NOMO-1 treated with DMSO at 0.1 percent for 48 hours (cell line): ENCODE measurements at regions not wholly inside any gene's neighbourhood (a gene's known extent, or its start where the extent isn't known, plus 50 kb on each side); places are given as distances from the start of the nearest gene placed in this dataset.

Source experiments
- DNase-seq: peaks from one replicate; lab custom pipeline; 2025; ENCODE audit not compliant: unreplicated experiment; lab: John Stamatoyannopoulos, UW

GRCh38 chr6:166846446-166847142, 109.8 kb downstream of the RNASET2 start:
- DNase-seq = peak; percentile 58

GRCh38 chr6:166842607-166843006, 113.7 kb downstream of the RNASET2 start:
- no peak for DNase-seq

GRCh38 chr6:166841216-166841615, 115.1 kb downstream of the RNASET2 start:
- DNase-seq = no peak

GRCh38 chr6:166839569-166839968, 116.8 kb downstream of the RNASET2 start:
- DNase-seq = no peak

GRCh38 chr6:166838987-166839386, 117.4 kb downstream of the RNASET2 start:
- DNase-seq = no peak

- no peak for DNase-seq
These were observed 119.3 kb downstream of the RNASET2 start for GRCh38 chr6:166836785-166837718.

- DNase-seq = no peak
These were observed 122.3 kb downstream of the RNASET2 start for GRCh38 chr6:166834049-166834448.

- DNase-seq = no peak
These were observed 125.4 kb downstream of the RNASET2 start for GRCh38 chr6:166830891-166831363.

- peak; percentile 95 for DNase-seq
These were observed 126.0 kb downstream of the RNASET2 start for GRCh38 chr6:166830185-166830890.

GRCh38 chr6:166826264-166826663, 130.1 kb downstream of the RNASET2 start:
- no peak for DNase-seq

- DNase-seq = no peak
These were observed 130.7 kb downstream of the RNASET2 start for GRCh38 chr6:166825553-166826145.

- no peak for DNase-seq
These were observed 131.5 kb downstream of the RNASET2 start for GRCh38 chr6:166824880-166825250.

- no peak for DNase-seq
These were observed 132.0 kb downstream of the RNASET2 start for GRCh38 chr6:166824146-166824879.

- DNase-seq = no peak
These were observed 133.7 kb downstream of the RNASET2 start for GRCh38 chr6:166822609-166823008.

- DNase-seq = no peak
These were observed 135.9 kb downstream of the RNASET2 start for GRCh38 chr6:166820483-166820882.

- no peak for DNase-seq
These were observed 136.3 kb downstream of the RNASET2 start for GRCh38 chr6:166820070-166820469.

GRCh38 chr6:166815629-166816028, 140.7 kb downstream of the RNASET2 start:
- DNase-seq = no peak

- no peak for DNase-seq
These were observed 142.0 kb downstream of the RNASET2 start for GRCh38 chr6:166814390-166814789.

GRCh38 chr6:166813461-166813860, 142.9 kb downstream of the RNASET2 start:
- DNase-seq = no peak

GRCh38 chr6:166810864-166811263, 145.5 kb downstream of the RNASET2 start:
- DNase-seq = no peak
